Femur (tissue), 1 donor: ENCODE measurements at regions not wholly inside any gene's neighbourhood (a gene's known extent, or its start where the extent isn't known, plus 50 kb on each side); places are given as distances from the start of the nearest gene placed in this dataset.
"Not testable (repeated sequence)": the region's sequence is repeated elsewhere in the genome, so short reads cannot be mapped to it uniquely, and the experiment has no call there.

ENCODE experiments used
- DNase-seq: peaks from one replicate; pipeline ENCODE4 v3.0.0-alpha.2; 2017

DNA sequence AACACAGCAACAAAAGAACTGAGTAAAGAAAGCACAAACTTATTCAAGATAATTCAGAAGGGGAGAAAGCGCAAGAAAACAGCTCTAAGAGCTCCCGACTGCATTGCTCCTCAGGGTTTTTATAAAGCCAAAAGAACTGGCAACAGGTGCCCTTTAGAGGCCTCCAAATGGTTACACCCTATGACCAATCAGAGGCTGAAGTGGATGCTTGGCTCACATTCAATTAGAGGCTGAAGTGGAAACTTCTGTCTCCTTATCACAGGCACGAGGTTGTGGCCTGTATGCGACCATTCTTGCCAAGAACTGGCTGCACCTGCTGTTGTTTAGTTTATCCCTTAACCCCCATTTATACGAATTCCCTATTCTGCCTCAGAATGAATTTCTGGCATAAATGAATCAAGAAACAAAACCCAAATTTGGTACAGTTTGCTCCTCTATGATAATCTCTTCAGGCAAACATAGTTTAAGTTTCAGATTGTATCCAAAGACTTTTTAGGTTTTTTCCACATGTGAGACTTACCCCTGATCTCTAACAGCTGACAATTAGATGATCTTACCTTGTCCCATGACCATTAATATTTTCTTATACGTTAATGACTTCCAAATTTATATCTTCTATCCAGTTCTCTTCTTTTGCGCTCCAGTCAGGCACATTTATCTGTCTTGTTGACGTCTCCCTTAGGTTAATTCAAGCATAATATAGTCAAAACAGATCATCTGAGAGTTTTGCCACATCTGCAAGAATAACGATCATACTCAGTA, 504.8 kb downstream of the NXPH1 start:
- DNase-seq, result no peak

DNA sequence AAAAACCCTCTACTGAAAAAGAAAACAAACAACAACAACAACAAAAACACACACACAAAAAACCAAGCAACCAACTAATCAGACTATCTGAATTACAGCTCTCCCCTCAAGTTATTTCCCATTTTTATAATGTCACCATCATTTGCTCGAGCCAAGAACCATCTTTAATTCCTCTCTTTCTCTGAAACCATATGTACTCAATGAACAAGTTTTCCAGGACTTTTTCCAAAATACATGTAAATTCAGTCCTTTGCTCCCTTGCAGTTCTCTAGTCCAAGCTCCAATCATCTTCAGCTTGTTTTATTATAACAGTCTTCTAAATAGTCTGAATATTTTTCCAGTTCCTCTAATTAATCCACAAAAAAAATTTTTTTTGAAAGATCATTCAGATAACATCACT, 506.0 kb downstream of the NXPH1 start:
- DNase-seq, result no peak

DNA sequence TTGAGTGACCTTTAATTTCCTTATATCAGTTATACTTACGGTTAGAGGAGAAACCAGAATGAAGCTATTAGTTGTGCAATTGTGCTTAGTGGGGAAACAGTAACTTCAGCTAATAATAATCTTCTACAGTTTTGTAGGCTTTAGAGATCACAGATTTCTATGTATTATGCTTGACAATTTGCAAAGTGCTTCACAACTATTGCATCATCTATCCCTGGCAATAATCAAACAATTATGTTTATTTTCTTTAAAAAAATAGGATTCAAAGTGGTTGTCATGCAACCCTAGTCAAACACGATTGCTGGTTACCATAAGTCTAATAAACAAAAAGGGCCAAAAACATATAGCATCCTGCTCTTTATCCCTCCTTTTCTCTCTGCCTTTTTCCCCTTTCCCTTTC, 530.3 kb downstream of the NXPH1 start:
- DNase-seq, result no peak

GRCh38 chr7:8965177-8965576, 531.8 kb downstream of the NXPH1 start:
- no peak for DNase-seq

- DNase-seq, result no peak
Measured at GRCh38 chr7:8973601-8974000, 540.2 kb downstream of the NXPH1 start.

GRCh38 chr7:8975681-8976080, 542.3 kb downstream of the NXPH1 start:
- no peak for DNase-seq

- no peak for DNase-seq
Measured at GRCh38 chr7:8982338-8982992, 549.1 kb downstream of the NXPH1 start.

DNA sequence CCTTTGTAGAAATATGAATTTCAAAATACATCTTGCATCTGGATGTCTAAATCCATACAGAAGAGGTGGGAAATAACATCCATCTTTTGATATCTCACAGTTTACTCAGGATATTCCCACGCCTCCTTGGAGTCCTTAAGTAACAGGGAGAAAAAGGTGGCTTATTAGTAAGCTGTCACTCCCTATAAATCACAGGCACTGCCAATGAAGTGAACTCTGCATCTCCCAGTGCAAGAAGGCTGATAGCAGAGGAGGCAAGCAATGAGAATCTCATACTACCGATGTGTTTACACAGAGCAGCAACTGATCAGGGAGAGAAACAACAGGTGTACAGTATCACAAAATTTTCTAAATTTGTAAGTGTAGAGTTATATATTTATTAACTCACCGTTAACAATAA, 551.8 kb downstream of the NXPH1 start:
- DNase-seq, result no peak

GRCh38 chr7:8988267-8988666, 554.9 kb downstream of the NXPH1 start:
- no peak for DNase-seq

DNA sequence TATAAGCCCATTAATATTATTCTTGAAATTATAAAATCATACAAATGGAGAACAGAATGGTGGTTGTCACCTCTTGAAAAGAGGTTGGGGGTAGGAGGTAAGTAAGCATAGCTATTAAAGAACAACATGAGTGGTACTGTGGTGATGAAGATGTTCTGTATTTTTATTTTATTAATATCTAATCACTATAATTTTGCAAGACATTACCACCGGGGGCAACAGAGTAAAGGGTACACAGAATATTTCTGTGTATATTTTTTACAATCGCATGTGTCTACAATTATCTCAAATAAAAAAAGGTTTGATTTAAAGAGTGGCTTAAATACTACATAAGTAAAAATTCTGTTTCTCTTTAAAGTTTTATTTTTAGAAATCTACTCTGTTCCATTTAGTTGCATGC, 557.8 kb downstream of the NXPH1 start:
- no peak for DNase-seq

- no peak for DNase-seq
Measured at GRCh38 chr7:8998762-8999161, 565.4 kb downstream of the NXPH1 start.

- no peak for DNase-seq
Measured at GRCh38 chr7:9013940-9014339, 580.5 kb downstream of the NXPH1 start.

DNA sequence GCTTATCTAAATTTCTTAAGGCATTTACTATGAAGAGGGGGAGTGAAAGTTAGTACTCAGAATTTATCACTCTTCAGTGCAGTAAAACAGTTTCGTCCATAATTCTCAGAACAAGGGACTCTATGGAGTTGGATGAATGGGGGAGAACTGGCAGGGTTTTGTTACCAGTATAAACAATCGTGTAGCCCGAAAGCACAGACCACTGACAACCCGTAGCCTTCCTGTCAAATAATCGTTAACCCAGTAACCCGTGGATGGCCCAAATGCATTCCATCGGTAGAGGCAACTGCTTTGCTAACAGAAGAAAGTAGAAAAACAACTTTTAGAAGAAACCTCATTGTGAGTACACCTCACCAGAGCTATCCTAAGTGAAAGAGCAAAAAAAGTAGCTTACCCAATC, 583.9 kb downstream of the NXPH1 start:
- DNase-seq, result no peak

DNA sequence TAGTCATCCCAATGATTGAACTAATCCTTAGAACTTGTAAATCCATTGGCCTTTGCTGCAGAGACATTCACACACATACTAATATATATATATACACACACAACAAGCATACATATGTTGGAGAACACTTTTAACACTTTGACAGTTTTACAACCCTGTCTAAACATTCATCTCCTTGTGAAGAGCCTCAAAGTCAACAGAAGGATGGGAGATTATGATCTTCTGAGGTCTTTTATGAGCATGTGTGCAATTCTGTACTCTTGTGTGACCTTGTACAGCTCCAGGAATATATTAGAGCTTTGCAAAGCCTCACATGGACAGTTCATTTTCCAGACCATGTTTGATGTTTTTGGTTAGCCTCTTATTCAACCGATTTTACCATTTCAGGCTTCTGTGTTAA, 589.0 kb downstream of the NXPH1 start:
- DNase-seq, result no peak

GRCh38 chr7:9023675-9024294, 590.4 kb downstream of the NXPH1 start:
- no peak for DNase-seq

DNA sequence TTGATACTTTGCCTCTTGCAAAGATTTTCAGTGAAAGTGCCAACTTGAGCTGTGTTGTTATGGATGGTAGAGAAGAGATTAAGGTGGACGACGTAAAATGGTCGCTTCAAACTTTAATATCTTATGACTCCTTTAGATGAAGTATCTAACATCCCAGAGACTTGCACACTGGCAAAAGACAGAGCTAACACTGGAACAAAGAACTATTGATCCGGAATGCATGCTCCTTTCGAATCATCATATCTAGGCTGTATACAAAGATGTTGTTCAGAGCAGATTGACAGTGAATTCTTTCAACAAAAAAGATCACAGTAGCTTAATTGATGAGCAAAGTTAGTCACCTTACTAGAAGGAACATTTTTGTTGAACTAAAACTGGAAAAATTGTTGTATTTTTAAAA, 592.7 kb downstream of the NXPH1 start:
- DNase-seq, result no peak

- DNase-seq, result no peak
Measured at GRCh38 chr7:9028012-9028411, 594.6 kb downstream of the NXPH1 start.

GRCh38 chr7:9029681-9030530, 596.5 kb downstream of the NXPH1 start:
- no peak for DNase-seq

- no peak for DNase-seq
Measured at GRCh38 chr7:9030976-9031375, 597.6 kb downstream of the NXPH1 start.

DNA sequence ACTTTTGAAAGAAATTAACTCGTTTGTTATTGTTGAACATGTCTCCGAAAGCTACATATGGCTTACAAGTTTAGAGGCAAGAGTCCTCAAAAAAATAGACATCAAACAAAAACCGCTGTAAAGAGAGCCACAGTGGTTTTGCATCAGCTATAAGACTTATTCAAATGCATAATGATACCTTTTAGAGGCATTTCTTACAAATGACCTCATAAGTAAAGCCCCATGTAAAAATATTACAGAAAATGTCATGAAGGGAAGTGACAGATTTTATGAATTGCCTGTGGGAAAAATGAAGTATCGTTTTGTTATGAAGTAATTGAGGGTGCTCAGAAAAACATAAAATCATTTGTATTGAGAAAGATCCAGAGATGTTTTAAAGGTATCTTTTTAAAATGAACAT, 598.0 kb downstream of the NXPH1 start:
- no peak for DNase-seq

DNA sequence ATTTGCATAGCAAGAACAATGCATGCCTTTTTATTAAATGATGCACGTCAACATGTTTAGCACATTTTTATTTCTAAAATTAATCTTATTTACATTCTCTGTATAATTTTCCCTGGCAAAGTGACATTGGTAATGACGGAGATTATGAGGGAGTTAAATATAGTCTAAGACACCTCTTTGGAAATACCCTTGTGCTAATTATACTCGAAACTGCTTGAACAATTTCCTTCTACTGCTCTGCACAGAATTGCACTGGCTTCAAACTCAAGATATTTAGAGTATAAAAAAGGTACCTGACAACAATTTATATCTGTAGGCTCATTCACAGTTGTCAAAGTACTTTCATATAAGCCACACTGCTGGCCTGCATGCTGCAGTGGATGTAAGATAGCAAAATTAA, 602.7 kb downstream of the NXPH1 start:
- DNase-seq, result no peak

GRCh38 chr7:9071160-9071762, 637.9 kb downstream of the NXPH1 start:
- no peak for DNase-seq

DNA sequence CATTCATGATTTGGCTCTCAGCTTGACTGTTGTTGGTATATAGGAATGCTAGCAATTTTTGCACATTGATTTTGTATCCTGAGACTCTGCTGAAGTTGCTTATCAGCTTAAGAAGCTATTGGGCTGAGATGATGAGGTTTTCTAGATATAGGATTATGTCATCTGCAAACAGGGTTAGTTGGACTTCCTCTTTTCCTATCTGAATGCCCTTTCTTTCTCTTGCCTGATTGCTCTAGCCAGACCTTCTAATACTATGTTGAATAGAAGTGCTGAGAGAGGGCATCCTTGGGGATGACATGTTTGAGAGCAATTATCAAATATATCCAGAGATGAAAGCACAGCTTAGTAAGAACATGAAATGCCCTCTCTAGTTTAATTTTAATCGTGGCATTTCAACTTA, 642.4 kb downstream of the NXPH1 start:
- DNase-seq, result not testable (repeated sequence)
